NB4 (cell line): ENCODE measurements at regions not wholly inside any gene's neighbourhood (a gene's known extent, or its start where the extent isn't known, plus 50 kb on each side); places are given as distances from the start of the nearest gene placed in this dataset.

Experiments used
- DNase-seq: peaks from one replicate; pipeline ENCODE4 v3.0.0; 2010; ENCODE audit warnings: low read depth
- H3K4me3 ChIP-seq: one replicate; pipeline ENCODE4 v1.5.1; 2011; ENCODE audit warnings: mild to moderate bottlenecking, low read depth, low read length, moderate library complexity
- CTCF ChIP-seq: IDR thresholded peaks from one replicate; pipeline ENCODE4 v1.5.1; 2012; ENCODE audit warnings: low read depth, low read length
- MAX ChIP-seq: IDR thresholded peaks from 2 replicates; pipeline ENCODE4 v1.6.1; 2011; ENCODE audit warnings: low read depth, low read length
- MYC ChIP-seq: IDR thresholded peaks from 2 replicates; pipeline ENCODE4 v1.6.1; 2011; ENCODE audit warnings: low read depth, low read length
- POLR2A ChIP-seq: IDR thresholded peaks from 2 replicates; pipeline ENCODE4 v1.6.1; 2011; ENCODE audit warnings: mild to moderate bottlenecking; ENCODE audit not compliant: insufficient read length; ENCODE audit errors: extremely low read depth

GRCh38 chr6:134610411-134610810 is 292.5 kb upstream of the SGK1 start:
- DNase-seq, result no peak
- TF ChIP-seq POLR2A (no peak), CTCF (no peak), MYC (no peak), MAX (no peak)
- H3K4me3 ChIP-seq, result no peak overlapping the region

GRCh38 chr6:134609716-134610261 is 291.9 kb upstream of the SGK1 start:
- no peak for DNase-seq
- TF ChIP-seq MYC (no peak), MAX (no peak), POLR2A (no peak), CTCF (no peak)

GRCh38 chr6:134607411-134607810 is 289.5 kb upstream of the SGK1 start:
- no peak for DNase-seq
- no peak overlapping the region for H3K4me3 ChIP-seq
- TF ChIP-seq POLR2A (no peak), MYC (no peak), MAX (no peak), CTCF (no peak)

More at GRCh38 chr6:134609716-134610261, 291.9 kb upstream of the SGK1 start:
- H3K4me3 ChIP-seq, result no peak overlapping the region

GRCh38 chr6:134605034-134605433 is 287.1 kb upstream of the SGK1 start:
- TF ChIP-seq MYC, result no peak
- DNase-seq, result no peak

GRCh38 chr6:134604014-134604676 is 286.2 kb upstream of the SGK1 start:
- no peak overlapping the region for H3K4me3 ChIP-seq
- no peak for TF ChIP-seq POLR2A
- TF ChIP-seq CTCF, result no peak
- TF ChIP-seq MYC, result no peak
- TF ChIP-seq MAX, result no peak
- DNase-seq, result no peak

More at GRCh38 chr6:134605034-134605433, 287.1 kb upstream of the SGK1 start:
- H3K4me3 ChIP-seq, result no peak overlapping the region

- DNase-seq, result no peak
- no peak overlapping the region for H3K4me3 ChIP-seq
- TF ChIP-seq CTCF (no peak), MYC (no peak), POLR2A (no peak), MAX (no peak)
Measured at GRCh38 chr6:134603561-134603960, 285.6 kb upstream of the SGK1 start.
